ENCODE measurements at regions not wholly inside any gene's neighbourhood (a gene's known extent, or its start where the extent isn't known, plus 50 kb on each side); places are given as distances from the start of the nearest gene placed in this dataset.

GRCh38 chr6:76634695-76635094, 562.2 kb upstream of the IMPG1 start:
- in situ Hi-C loops (cut with HindIII; ENCODE audit: extremely low pct_ligation_motif_present, low pct_unique_long_range_greater_than_20kb) = no loop called here
- DNase-seq (ENCODE audit: low spot score) (no peak), FAIRE-seq (no peak), ATAC-seq (no peak)
- H3K9ac ChIP-seq (ENCODE audit: insufficient read depth, low read depth, low read length) = no peak overlapping the region
- H3K4me1 ChIP-seq (ENCODE audit: insufficient read depth, low read length) = no peaks in the 10 kb centered on the region
- no peaks in the 10 kb centered on the region for H3K79me2 ChIP-seq (ENCODE audit: insufficient read depth, low read length)
- CTCF ChIA-PET (ENCODE audit: low intra/inter-chr PET ratio, low total read pairs) = no interaction called here
- no peak overlapping the region for H3K4me3 ChIP-seq (replicated peaks in 1 of 3; ENCODE audit: insufficient read depth in 1 of 3, low read depth in 2 of 3, low read length in 3 of 3)
- POLR2A ChIA-PET = no interaction called here
- H3K27me3 ChIP-seq (ENCODE audit: control insufficient read depth in 1 of 2, insufficient read depth in 2 of 2, low read length in 2 of 2) = no peaks in the 10 kb centered on the region
- BruUV-seq (replicated peaks) = no TSS peak
- intact Hi-C loops (cut with micrococcal nuclease; ENCODE audit: unreplicated experiment) = no loop called here
- no peak overlapping the region for H3K27ac ChIP-seq (ENCODE audit: extremely low read length, insufficient read depth, low read length)
- H3K4me2 ChIP-seq (ENCODE audit: low read depth, low read length) = no peak overlapping the region
- TF ChIP-seq ETV5 (CRISPR knock-in tag; IDR thresholded peaks at IDR 0.05; ENCODE audit: borderline replicate concordance) (no peak), ZNF256 (CRISPR knock-in tag; conservative IDR thresholded peaks at IDR 0.05) (no peak), MAFF (IDR thresholded peaks at IDR 0.05; ENCODE audit: low read depth, low read length) (peak; percentile 67), ZFP1 (CRISPR knock-in tag; IDR thresholded peaks at IDR 0.05) (no peak), SRSF9 (IDR thresholded peaks at IDR 0.05; ENCODE audit: borderline replicate concordance, insufficient read depth, low read depth, low read length, poor library complexity, severe bottlenecking) (no peak), MAFK (conservative IDR thresholded peaks at IDR 0.05 in 1 of 2, IDR thresholded peaks at IDR 0.05 in 1 of 2; ENCODE audit: low read length in 2 of 2) (peak; percentile 20 to 65; a peak in 3 of 4 replicates), ZMAT5 (CRISPR knock-in tag; IDR thresholded peaks at IDR 0.05; ENCODE audit: borderline replicate concordance, low read depth) (no peak)
- H2AFZ ChIP-seq (ENCODE audit: low read length) = no peak overlapping the region
- no peaks in the 10 kb centered on the region for H4K20me1 ChIP-seq (ENCODE audit: insufficient read depth, low read length)
- no peaks in the 10 kb centered on the region for H3K9me3 ChIP-seq (ENCODE audit: low read length)
- H3K36me3 ChIP-seq (replicated peaks in 1 of 2; ENCODE audit: control insufficient read depth in 1 of 2, insufficient read depth in 2 of 2, low read length in 2 of 2) = no peaks in the 10 kb centered on the region

- no peak overlapping the region for H3K27ac ChIP-seq (ENCODE audit: extremely low read length, insufficient read depth, low read length)
- H3K79me2 ChIP-seq (ENCODE audit: insufficient read depth, low read length) = no peaks in the 10 kb centered on the region
- intact Hi-C loops (cut with micrococcal nuclease; ENCODE audit: unreplicated experiment) (no loop called here), in situ Hi-C loops (cut with HindIII; ENCODE audit: extremely low pct_ligation_motif_present, low pct_unique_long_range_greater_than_20kb) (no loop called here)
- ATAC-seq (peak; percentile 85), FAIRE-seq (no peak), DNase-seq (ENCODE audit: low spot score) (no peak)
- CTCF ChIA-PET (ENCODE audit: low intra/inter-chr PET ratio, low total read pairs) = no interaction called here
- 0% methylated on average over 5 of the region's 5 CpGs for WGBS (ENCODE audit: low lambda C conversion rate)
- H3K4me1 ChIP-seq (ENCODE audit: insufficient read depth, low read length) = no peaks in the 10 kb centered on the region
- no peaks in the 10 kb centered on the region for H3K9me3 ChIP-seq (ENCODE audit: low read length)
- no peaks in the 10 kb centered on the region for H4K20me1 ChIP-seq (ENCODE audit: insufficient read depth, low read length)
- no peaks in the 10 kb centered on the region for H3K36me3 ChIP-seq (replicated peaks in 1 of 2; ENCODE audit: control insufficient read depth in 1 of 2, insufficient read depth in 2 of 2, low read length in 2 of 2)
- no peak for TF ChIP-seq GTF2F1 (IDR thresholded peaks at IDR 0.05; ENCODE audit: low read length)
- TF ChIP-seq GLMP (CRISPR knock-in tag; IDR thresholded peaks at IDR 0.05; ENCODE audit: borderline replicate concordance) = no peak
- TF ChIP-seq MTA3 (CRISPR knock-in tag; IDR thresholded peaks at IDR 0.05) = no peak
- TF ChIP-seq ZNF224 (CRISPR knock-in tag; IDR thresholded peaks at IDR 0.05) = no peak
- no peak for TF ChIP-seq ZNF563 (CRISPR knock-in tag; IDR thresholded peaks at IDR 0.05)
- no peak for TF ChIP-seq CBFB (CRISPR knock-in tag; IDR thresholded peaks at IDR 0.05)
- POLR2A ChIA-PET = no interaction called here
- H2AFZ ChIP-seq (ENCODE audit: low read length) = no peak overlapping the region
- no peak overlapping the region for H3K4me2 ChIP-seq (ENCODE audit: low read depth, low read length)
- H3K27me3 ChIP-seq (ENCODE audit: control insufficient read depth in 1 of 2, insufficient read depth in 2 of 2, low read length in 2 of 2) = no peaks in the 10 kb centered on the region
- BruUV-seq (replicated peaks) = no TSS peak
- no peak overlapping the region for H3K4me3 ChIP-seq (replicated peaks in 1 of 3; ENCODE audit: insufficient read depth in 1 of 3, low read depth in 2 of 3, low read length in 3 of 3)
- H3K9ac ChIP-seq (ENCODE audit: insufficient read depth, low read depth, low read length) = no peak overlapping the region
These were observed 560.8 kb upstream of the IMPG1 start for GRCh38 chr6:76633259-76633658.

Measured in HepG2 (cell line).